ENCODE measurements at regions not wholly inside any gene's neighbourhood (a gene's known extent, or its start where the extent isn't known, plus 50 kb on each side); places are given as distances from the start of the nearest gene placed in this dataset.
"Not testable (repeated sequence)": the region's sequence is repeated elsewhere in the genome, so short reads cannot be mapped to it uniquely, and the experiment has no call there.

DNA sequence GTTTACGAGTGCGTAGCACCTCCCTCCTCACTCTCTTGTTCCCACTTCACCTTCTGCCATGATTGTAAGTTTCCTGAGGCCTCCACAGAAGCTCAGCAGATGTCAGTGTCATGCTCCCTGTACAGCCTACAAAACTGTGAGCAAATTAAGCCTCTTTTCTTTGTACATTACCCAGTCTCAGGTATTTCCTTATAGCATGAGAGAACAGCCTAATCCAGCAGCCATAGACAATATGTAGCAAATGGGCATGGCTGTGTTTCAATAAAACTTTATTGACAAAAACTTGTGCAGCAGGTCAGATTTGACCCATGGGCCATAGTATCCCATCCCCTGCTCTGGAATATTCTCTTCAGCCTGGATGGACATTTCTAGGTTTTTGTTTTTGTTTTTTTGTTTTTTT, 156.2 kb upstream of the FRG2C start:
- not testable (repeated sequence) for FAIRE-seq; DNase-seq (ENCODE audit: extremely low spot score, insufficient read length, low read depth)

- not testable (repeated sequence) for DNase-seq (ENCODE audit: extremely low spot score, insufficient read length, low read depth); FAIRE-seq
Observed at GRCh38 chr3:75527657-75528056, 136.5 kb upstream of the FRG2C start.

GRCh38 chr3:75552095-75552494, 112.0 kb upstream of the FRG2C start:
- DNase-seq (ENCODE audit: extremely low spot score, insufficient read length, low read depth), result not testable (repeated sequence)

GRCh38 chr3:75564427-75564826, 99.7 kb upstream of the FRG2C start:
- FAIRE-seq; DNase-seq (ENCODE audit: extremely low spot score, insufficient read length, low read depth): not testable (repeated sequence)

More at GRCh38 chr3:75552095-75552494, 112.0 kb upstream of the FRG2C start:
- FAIRE-seq, result not testable (repeated sequence)

- FAIRE-seq; DNase-seq (ENCODE audit: extremely low spot score, insufficient read length, low read depth): not testable (repeated sequence)
Observed at GRCh38 chr3:75572303-75572702, 91.8 kb upstream of the FRG2C start.

DNA sequence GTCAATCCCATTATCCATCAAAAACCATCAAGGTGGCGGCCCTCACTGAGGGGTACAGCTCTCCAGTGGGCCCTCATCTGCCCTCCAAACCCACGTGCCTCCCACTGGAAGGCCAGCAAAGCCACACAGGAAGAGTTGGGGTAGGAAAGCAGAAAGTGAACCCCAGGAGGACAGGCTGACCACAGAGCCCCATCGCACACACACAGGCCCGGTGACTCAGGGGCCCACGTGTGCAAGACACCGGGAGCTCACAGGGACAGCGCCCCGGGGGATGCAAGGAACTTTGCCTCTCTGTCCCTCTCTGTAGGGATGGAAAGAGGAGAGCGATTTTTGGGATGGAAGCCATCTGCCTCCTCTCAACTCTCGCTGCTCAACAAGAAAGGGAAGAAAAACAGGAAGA, 85.0 kb upstream of the FRG2C start:
- DNase-seq (ENCODE audit: extremely low spot score, insufficient read length, low read depth); FAIRE-seq: not testable (repeated sequence)

GRCh38 chr3:75579536-75579935, 84.6 kb upstream of the FRG2C start:
- FAIRE-seq; DNase-seq (ENCODE audit: extremely low spot score, insufficient read length, low read depth): not testable (repeated sequence)

GRCh38 chr3:75579981-75580782, 83.9 kb upstream of the FRG2C start:
- DNase-seq (ENCODE audit: extremely low spot score, insufficient read length, low read depth); FAIRE-seq: not testable (repeated sequence)

DNA sequence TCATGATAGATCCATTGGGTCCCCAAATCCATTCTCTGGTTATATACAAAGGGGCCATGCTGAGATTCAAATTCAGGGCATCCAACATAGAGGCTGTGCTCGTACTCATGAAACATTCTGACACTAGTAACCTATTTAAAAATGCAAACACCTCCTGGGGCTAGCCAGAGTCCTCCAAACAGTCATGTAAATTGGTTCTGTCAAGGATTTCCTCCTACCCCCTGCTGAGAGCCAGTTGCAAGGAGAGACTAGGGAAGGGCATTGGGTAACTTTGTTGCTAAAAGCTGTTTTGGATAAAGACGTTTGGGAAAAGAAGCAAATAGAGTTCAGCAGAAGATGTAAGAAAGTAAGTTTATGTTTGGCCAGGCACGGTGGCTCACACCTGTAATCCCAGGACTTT, 81.6 kb upstream of the FRG2C start:
- FAIRE-seq; DNase-seq (ENCODE audit: extremely low spot score, insufficient read length, low read depth): not testable (repeated sequence)

GRCh38 chr3:75583116-75583515, 81.0 kb upstream of the FRG2C start:
- not testable (repeated sequence) for FAIRE-seq; DNase-seq (ENCODE audit: extremely low spot score, insufficient read length, low read depth)

DNA sequence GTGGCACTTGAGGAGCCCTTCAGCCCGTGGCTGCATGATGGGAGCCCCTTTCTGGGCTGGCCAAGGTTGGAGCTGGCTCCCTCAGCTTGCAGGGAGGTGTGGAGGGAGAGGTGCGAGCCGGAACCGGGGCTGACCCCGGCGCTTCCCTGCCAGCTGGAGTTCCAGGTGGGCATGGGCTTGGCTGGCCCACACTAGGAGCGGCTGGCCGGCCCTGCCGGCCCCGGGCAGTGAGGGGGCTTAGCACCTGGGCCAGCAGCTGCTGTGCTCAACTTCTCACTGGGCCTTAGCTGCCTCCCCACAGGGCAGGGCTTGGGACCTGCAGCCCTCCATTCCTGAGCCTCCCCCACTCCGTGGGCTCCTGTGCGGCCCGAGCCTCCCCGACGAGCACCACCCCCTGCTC, 76.4 kb upstream of the FRG2C start:
- FAIRE-seq; DNase-seq (ENCODE audit: extremely low spot score, insufficient read length, low read depth): not testable (repeated sequence)

GRCh38 chr3:75590382-75590781, 73.7 kb upstream of the FRG2C start:
- not testable (repeated sequence) for FAIRE-seq; DNase-seq (ENCODE audit: extremely low spot score, insufficient read length, low read depth)

DNA sequence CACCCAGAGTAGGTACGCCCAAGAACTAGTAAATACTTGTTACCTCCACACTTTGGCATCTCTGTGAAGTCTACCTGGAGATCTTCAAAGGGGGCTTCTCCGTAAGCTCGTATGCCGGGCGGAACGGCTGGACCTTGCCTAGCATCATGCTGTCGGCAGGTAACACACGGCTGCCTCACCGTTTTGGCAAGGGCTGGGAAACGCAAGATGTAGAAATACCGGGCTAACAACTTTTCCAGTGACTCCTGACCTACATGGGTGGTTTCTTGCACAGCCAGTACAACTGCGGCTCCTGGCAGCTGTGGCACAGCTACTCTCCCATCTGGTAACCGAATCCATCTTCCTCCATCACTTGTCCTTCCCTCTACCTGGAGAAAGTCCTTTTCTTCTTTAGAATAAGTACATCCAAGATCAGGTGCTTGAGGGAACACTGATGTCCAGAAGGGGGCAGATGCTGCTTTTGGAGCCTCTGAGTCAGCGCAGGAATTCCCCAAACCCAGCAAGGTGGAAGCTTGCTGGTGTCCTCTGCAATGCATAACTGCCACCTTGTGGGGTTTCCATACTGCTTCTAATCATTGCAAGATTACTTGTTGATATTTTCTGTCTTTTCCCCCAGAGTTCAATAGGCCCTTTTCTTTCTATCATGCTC, 59.7 kb upstream of the FRG2C start:
- not testable (repeated sequence) for DNase-seq (ENCODE audit: extremely low spot score, insufficient read length, low read depth); FAIRE-seq

GRCh38 chr3:75607996-75608395, 56.1 kb upstream of the FRG2C start:
- not testable (repeated sequence) for DNase-seq (ENCODE audit: extremely low spot score, insufficient read length, low read depth); FAIRE-seq

DNA sequence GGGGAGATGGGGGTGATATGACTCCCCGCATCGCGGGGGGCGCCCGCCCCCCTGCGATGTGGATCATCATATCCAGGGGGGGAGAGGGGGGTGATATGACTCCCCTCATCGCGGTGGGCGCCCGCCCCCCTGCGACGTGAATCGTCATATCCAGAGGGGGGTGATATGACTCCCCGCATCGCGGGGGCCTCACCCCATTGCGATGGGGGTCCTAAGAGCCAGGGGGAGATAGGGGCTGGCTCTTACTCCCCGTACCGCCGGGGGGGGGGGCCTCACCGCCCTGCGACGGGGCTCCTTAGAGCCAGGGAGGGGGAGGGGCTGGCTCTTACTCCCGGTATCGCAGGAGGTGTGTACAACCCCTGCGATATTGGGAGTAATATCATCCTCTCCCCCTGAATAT, 54.5 kb upstream of the FRG2C start:
- DNase-seq (ENCODE audit: extremely low spot score, insufficient read length, low read depth); FAIRE-seq: not testable (repeated sequence)

GRCh38 chr3:75610773-75611172, 53.4 kb upstream of the FRG2C start:
- no peak for DNase-seq (ENCODE audit: extremely low spot score, insufficient read length, low read depth)
- FAIRE-seq, result no peak

- not testable (repeated sequence) for FAIRE-seq; DNase-seq (ENCODE audit: extremely low spot score, insufficient read length, low read depth)
Observed at GRCh38 chr3:75611724-75612460, 52.2 kb upstream of the FRG2C start.
